Stromal cell of bone marrow (primary cell): ENCODE measurements at regions not wholly inside any gene's neighbourhood (a gene's known extent, or its start where the extent isn't known, plus 50 kb on each side); places are given as distances from the start of the nearest gene placed in this dataset.
A peak's percentile ranks its signal among the peaks of the same experiment; 100 is the strongest.

ENCODE experiments used
- DNase-seq: peaks from one replicate; pipeline ENCODE4 v3.0.0-alpha.2; 2012; ENCODE audit warnings: low read depth

DNA sequence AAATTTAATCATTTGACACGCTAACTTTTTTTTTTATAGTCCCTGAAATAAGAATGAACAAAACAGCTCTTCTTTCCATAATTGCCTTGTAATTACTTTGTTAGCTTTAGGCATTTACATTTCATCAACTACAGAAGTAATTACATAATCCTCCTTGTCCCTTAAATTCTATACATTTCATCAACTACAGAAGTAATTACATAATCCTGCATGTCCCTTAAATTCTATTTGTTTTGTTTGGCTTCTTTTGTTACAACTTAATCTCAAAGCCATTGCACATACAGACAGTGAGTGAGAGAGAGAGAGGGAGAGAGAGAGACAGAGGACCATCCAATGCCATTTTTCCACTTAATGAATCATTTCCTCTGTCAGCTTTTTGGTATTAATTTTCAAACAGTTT lies 873.2 kb downstream of the METTL15 start:
- no peak for DNase-seq

DNA sequence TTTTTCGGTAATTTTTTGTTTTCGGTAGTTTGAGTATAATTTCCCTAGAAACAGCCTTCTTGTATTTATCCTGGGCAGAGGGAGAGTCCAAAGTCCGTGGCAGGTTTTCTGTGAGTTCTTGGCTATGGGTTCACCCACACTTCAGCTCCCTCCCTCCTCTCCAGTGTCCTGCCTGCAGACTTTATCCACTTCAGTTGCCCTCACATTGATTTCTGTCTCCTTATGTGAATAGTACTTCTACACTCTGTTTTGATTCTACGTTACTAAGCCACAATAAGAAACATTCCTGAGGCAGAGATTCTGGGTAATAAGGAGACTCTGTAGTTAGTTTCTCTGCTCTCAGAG lies 868.6 kb downstream of the METTL15 start:
- no peak for DNase-seq

DNA sequence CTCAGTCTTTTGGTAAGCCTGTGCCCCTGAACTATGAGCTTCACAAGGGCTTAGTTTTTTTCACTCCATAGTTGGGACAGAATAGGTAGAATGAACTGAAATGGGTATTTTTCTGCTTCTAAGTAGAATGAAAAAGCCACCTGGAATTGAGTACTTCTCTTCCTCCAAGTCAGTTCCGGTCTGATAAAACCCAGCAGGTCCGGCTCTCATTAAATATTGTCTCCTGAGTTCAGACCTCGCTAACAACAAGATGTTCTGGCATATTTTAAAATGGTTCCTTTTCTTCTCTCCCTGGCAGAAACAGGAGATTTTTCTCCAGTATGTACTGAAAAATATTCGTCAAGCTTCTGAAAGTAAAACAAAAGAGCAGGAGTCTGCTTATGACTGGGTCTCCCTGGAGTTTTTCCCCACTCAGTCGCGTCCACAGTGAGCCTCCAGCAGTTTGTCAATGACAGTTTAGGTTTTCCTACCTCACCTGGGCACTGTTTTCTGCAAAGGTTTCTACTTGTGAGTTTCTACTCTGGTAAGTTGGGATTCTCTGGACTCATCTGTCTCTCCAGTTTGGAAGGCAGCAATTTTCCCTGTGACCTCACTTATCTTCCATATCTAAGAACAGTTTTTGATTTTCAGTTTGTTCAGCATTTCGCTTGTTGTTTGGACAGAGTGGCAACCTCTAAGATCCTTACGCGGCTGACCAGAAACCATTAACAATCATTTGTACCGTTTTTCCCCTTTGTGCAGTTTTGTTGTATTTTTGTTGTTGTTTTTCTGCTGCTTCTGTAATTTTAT lies 868.0 kb downstream of the METTL15 start:
- no peak for DNase-seq

DNA sequence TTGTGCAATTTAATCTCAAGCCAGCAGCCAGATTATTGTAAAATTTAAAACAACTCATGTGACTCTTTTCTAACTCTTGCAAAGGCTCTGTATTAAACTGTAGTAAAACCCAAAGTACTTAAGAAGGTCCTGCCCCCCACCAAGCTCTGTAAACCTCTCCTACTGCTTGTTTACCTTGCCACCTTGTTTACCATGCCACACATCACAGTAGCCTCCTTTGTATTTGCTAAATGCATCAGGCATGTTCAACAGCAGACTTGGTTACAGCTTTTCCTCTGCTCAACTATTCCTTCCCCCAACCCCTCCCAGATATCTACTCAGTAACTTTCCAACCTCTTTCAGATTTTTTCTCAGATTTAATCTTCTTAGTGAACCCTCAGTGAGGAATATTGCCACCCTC lies 861.6 kb downstream of the METTL15 start:
- DNase-seq = no peak

DNA sequence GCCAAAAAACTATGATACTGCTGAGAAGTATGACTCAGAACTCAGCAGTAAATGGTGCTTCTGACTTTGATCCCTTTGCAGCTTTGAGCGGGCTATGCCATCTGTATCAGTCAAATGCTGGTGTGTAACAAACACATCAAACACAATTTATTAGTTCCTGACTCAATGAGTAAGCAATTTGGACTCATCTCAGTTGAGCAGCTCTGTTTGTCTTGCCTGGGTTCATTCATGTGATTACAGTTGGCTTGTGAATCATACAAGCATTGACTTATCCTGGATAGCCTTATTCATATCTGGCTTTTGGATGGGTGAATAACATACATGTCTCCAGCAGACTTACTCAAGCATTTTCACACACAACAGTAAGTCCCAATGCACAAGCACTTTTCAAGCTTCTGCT lies 858.8 kb downstream of the METTL15 start:
- DNase-seq = no peak

DNA sequence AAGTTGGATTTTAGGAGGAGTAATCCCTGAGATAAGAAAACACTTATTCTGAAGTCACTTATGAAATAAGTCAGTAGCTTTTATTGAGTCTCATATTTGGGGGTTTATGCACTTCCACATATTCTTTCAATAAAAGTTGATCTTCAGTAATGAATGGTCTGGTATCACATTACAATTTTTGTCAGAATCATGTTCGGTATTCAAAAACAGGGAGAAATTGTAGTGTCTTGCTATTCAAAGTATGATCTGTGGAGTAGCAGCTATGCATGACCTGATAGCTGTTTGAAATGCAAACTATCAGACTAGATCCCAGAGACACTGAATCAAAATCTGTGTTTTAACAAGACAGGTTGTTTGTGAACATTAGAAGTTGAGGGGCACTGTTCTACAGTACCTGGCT lies 857.6 kb downstream of the METTL15 start:
- no peak for DNase-seq

DNA sequence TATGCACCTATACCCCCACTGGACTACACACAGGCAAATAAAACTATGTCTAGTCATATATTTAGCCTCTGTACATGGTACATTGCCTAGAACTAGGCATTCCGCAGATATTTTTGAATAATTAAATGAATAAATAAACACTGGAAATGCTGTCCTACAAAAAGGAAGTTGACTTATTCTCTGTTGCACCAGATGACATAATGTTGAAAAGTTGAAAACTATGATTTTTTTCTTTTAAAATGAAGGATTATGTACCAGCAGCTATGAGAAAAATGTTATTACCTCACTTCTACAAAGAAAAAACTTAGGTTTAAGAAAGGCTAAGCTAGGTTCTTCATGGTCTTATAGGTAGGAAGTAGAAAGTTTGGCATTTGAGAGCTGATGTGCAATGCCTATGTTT lies 856.6 kb downstream of the METTL15 start:
- no peak for DNase-seq

DNA sequence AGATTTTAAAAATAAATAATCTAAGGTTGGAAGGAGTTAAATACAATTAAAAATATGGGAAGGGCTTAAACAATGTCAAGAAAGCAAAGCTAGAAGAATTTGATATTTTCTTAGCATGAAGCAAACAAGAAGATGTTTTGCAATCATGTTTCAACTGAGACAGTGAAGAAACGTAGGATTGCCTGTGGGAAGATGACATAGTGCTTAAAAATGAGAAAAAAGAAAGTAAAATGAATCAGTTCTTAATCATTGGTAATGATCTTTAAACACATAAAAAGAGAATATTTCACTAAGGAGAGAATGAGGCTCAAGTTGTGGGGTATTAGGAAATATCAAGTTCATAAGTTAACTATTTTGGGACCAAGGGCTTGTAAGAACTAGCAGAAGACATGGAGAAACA lies 855.0 kb downstream of the METTL15 start:
- peak; percentile 43 for DNase-seq

DNA sequence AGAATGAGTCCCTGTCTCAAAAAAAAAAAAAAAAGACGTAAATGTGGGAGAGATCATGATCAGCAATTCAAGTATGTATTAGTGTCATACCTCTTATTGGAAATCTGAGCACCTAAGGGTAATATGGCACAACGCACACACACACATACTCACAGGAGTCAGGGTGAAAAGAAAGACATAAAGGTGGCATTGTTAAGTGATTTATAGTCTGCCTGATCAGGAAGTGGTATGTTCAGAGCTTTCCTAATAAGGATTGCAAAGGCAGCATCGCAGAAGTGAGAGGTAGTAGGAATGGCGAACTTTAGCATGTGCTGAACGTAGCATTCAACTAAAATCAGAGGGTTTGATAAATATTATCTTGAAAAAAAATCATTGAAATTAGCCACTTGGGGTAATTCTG lies 854.3 kb downstream of the METTL15 start:
- no peak for DNase-seq

DNA sequence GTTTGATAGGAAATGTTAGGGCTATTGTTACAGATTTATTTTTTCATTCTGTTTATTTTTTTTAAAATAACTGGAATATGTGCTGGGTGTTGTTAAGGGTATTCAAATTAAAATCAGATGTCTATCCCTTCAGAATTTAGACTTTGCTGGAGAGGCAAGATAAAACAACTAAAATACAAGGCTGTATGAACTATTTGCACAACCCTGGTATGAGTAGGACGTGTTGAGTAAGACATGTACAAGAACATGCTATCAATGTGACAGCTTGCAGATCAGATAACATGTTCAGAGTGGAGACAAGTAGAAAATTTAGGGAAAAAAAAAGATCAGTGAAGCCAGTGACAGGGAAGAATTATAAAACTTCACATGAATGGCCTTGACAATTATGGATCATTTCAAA lies 853.5 kb downstream of the METTL15 start:
- no peak for DNase-seq

DNA sequence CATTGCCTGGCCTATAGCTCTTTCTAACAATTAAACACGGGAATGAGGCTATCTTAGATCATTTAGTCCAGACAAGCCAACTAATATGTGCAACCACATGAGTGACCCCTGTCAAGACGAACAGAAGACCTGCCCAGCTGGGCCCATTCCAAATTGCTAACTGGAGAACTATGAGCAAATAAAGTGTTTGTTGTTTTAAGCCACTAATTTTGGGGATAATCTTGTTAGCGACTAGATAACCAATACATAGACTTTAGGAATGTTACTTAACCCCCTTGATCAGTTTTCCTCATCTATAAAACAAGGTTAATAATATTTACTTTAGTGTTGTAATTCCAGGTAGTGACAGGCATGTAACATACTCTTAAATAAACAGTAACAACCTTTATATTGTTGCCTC lies 848.3 kb downstream of the METTL15 start:
- DNase-seq = no peak

DNA sequence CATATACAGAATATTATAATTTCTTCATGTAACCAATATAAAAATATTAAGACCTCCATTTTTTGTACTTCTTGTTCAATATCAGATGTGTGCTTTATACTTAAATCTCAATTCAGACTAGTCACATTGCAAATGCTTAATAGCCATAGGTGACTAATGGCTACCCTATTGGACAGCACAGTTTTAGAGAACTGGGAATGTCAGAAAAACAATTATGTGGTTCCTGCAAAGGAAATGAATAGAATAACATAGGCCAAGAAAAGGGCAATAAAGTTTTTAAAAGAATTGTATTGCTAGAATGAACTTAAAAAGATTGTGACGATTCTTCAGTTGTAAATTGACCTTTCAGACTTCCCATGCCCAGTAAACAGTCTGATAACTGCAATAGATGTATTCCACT lies 843.0 kb downstream of the METTL15 start:
- DNase-seq = no peak

DNA sequence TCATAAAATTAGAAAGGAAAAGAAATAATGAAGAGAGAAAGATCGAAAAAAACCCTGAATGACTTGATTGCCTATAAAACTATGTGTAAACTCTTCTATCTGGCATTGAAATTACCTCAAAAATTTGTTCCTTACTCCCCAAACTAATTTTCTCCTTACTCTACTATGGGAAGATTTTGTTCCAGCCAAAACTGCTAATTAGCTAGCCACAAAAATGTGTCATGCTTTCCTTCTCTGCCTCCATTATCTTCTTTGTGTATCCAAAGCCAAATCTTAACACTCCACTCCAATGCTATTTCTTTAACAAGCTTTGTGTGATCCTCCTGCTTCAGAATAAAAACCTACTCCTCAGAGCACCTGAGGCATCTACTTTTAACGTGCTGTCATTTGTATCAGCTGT lies 831.2 kb downstream of the METTL15 start:
- DNase-seq = no peak

DNA sequence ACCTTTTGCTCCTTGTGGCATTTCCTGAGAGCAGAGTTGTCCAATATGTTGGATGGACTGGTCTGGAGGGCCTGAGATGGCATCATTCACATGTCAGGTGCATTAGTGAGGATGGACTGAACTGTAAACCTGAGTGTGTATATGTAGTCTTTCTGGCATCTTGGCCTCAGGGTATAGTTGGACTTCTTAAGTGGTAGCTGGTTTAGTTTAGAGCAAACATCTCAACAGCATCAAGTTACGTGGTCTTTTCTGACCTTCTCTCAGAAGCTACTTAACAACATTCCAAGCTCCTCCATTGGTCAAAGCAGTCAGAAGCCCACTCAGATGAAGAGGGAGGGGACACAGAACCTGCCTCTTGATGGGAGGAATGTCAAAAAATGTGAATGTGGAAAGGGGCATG lies 829.9 kb downstream of the METTL15 start:
- no peak for DNase-seq

DNA sequence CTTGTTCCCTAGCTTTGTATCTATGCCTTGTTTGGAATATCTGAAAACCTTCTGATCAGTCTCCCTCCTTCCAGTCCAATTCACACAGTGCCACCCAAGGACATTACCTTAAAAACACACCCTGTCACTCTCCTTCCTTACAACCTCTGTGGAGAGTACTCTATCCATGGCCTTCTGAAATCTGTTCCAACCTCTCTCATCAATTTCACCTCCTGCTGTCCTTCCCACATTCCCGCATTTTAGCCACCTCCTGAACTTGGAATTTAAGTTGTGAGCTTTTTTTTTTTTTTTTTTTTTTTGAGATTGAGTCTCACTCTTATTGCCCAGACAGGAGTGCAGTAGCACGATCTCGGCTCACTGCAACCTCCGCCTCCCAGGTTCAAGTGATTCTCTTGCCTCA lies 824.8 kb downstream of the METTL15 start:
- DNase-seq = no peak

DNA sequence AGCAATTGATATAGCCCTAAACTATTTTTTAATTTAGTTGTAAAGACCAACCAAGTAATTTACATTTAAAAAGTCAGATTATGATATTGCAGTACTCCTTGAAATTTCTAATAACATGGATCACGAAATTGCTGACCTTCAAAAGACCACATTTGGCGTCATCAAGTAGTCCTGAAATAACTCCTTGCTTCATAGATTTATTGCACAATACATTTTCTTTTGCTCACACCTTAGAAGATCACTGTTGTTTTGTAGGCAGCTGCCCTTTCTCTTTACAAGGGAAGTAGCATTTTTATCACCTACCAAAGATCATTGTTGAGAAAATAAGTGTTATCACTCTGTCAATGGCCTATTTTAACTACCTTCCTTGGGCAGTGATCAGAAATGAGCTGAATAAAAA lies 815.8 kb downstream of the METTL15 start:
- DNase-seq = no peak

DNA sequence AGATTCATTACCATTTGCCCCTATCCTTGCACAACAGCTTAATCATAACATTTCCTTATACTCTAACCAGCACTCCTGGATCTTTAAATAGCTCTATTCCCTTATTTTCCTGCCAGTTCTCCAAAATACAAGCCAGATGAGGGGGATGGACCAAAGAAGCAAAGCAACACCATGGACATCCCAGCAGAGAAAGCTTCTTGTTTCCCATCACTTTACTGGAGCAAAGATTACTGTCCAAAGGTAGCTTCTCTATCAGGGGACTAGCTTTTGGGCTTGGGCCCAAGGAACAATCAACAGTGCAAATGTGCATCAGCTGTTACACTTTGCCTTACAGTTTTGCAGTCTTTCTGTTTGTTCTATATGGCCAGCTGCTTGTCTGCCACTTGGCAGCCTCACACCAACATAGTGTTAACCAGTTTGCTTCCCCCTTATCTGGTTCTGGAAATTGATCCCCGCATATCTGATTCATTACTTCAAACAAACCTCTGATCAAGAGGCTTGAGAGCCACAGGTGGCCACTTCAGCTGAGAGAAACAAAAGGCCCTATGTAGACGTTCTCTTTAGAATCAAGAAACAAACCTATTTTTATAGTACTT lies 814.3 kb downstream of the METTL15 start:
- DNase-seq = no peak

DNA sequence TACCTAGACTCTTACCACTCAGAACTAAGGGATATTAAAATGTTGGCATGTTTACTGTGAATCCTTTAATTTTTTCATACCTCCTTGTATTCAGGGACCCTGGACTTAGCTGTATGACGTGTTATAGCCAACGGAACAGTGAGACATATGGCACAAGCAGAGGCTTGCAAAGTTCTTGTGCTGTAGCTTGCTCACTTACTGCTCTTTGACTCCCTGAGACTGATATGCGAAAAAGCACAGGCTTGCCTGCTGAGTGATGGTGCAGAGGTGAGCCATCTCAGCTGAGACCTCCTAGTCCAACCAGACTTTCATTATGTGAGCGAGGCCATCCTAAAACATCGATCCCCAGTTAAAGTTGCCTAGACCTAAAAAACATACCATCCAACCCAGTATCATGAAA lies 811.0 kb downstream of the METTL15 start:
- no peak for DNase-seq

DNA sequence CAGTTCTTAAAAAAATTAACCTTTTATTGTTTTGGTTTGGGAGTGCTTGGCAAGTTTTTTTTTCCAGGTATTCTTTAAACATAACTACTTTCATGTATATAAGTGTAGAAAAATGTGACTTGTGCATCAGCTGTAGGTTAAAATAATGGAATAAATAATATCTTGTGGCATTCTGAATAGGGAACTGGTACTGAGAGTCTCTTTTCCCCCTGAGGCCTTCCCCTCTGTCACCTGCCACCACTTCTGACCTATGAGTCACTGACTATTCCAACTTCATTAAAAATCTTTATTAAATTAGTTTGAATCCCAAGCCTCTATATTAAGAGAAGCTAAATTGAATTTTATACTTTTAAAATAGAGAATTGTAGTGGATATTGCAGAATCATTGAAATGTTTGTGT lies 805.7 kb downstream of the METTL15 start:
- DNase-seq = no peak

DNA sequence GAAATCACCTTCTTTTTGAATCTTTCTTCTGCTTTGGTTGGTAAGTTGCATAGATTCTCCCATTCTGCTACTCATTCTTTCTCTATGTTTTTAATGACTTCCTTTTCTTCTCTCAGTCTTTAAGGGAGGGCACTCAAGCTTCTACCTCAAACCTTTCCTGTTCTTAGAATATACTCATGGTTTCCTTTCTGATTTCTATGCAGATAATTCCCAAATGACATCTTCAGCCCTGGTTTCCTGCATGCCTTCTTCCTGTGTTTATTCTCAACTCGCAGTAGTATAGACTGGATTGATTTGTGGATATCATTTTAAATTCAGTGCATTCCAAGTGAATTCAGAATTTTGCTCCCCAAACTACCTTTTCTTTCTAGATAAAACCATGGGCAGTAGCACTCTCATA lies 803.6 kb downstream of the METTL15 start:
- DNase-seq = no peak

DNA sequence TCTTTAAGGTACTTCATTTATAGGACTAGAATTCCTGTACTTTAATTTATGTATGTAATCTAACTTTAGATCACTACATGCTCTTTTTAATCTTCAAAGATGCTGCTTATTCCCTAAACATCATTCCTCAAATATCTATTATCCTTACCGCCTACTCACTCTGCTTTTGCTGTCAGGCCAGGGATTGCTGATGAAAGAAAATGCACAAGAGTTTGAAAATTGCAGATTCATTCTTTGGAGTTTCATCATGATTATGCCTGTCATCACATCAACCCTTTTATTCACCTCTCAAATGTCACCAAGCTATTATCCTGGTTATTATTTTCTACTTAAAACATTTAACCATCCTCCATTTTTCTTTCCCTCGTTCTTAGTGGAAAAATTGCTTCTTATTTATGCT lies 802.7 kb downstream of the METTL15 start:
- DNase-seq = peak; percentile 7

DNA sequence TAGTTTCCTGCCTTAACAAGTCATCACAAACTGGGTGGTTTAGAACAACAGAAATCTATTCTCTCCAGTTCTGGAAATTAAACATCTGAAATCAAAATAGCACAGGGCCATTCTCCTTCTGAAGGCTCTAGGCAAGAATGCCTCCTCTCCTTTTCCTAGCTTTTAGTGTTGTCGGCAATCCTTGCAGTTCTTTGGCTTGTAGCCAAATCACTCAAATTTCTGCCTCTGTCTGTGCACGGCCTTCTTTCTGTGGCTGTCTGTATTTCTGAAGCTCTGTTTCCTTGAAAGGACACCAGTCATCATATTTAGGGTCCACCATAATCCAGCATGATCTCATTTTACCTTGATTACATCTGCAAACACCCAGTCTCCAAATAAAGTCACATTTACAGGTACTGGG lies 795.5 kb downstream of the METTL15 start:
- no peak for DNase-seq

DNA sequence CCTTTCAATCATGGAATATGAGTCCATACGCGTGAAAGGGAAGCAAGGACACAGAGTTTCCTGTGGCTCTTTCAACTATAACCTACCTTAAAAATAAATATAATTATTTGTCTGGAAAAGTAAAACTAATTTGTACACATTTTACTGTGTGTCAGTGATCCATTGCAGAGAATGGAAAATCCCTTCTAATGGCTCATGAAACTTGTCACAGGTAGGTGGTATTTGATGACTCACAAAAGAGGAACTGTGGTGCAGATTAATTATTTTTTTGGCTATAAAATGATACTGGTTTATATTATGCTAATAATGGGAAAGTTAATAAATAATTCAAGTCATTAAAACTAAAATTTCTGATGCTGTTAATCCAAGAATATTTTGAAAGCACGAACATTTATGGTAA lies 792.2 kb downstream of the METTL15 start:
- no peak for DNase-seq

DNA sequence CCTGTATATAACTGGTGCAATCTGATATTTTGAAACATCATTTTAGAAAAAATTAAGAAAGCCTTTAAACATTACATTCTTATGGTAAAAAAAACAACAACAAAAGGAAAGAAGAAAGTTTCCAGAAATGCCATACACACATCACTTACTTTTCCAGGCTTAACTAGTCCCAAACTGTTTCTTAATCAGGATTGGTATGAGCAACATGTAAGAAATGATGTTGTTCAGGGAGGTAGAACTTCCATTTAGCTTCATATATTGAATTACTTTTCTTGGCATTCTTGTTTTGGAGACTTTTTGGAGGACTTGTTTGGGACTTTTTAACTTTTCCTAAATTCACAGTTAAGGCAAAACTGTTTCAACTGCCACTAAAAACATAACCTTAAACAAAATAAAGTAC lies 791.5 kb downstream of the METTL15 start:
- no peak for DNase-seq
